HepG2 (cell line): ENCODE measurements at regions not wholly inside any gene's neighbourhood (a gene's known extent, or its start where the extent isn't known, plus 50 kb on each side); places are given as distances from the start of the nearest gene placed in this dataset.
A peak's percentile ranks its signal among the peaks of the same experiment; 100 is the strongest.

Experiments used
- ATAC-seq: fragments of 200-7000 bp; cut with Tn5 transposase; 3 replicates; pipeline ENCODE4 v1.9.1; 2020; ENCODE audit warnings: mild to moderate bottlenecking, moderate library complexity
- BruUV-seq: library from RNA; stranded (reverse); fragments of 400-500 nt; replicated peaks from 2 replicates; lab custom pipeline; 2021; lab: Mats Ljungman, UMichigan
- CTCF ChIA-PET: fragments of 300-600 bp; formaldehyde crosslinking; extraction: SDS; loops from one replicate; lab custom pipeline; 2021; ENCODE audit warnings: low total read pairs, inconsistent platforms, low intra/inter-chr PET ratio; lab: Yijun Ruan, JAX
- POLR2A ChIA-PET: fragments of 350-600 bp; sonication (Branson Sonifier 250); formaldehyde crosslinking; loops from one replicate; lab custom pipeline; 2020; ENCODE audit warnings: antibody characterized with exemption, inconsistent platforms; lab: Yijun Ruan, JAX
- DNase-seq: peaks from one replicate; pipeline ENCODE4 v3.0.0-alpha.2; 2015; ENCODE audit warnings: low spot score
- FAIRE-seq: peaks from 3 replicates; lab custom pipeline; 2011; peaks lifted over from hg19 to GRCh38; lab: Jason Lieb, UNC
- H2AFZ ChIP-seq: one replicate; pipeline ENCODE4 v1.6.1; 2011; ENCODE audit warnings: low read length, inconsistent platforms
- H3K27ac ChIP-seq: fragments of 300-600 bp; 3 replicates; pipeline ENCODE4 v1.8.0; 2011; ENCODE audit warnings: mixed run types, mild to moderate bottlenecking, mixed read lengths, low read length, inconsistent platforms; ENCODE audit not compliant: insufficient read depth; ENCODE audit errors: extremely low read length
- H3K27me3 ChIP-seq, 2 experiments: fragments of 200-600 bp in 1 of 2; 2 replicates in 1 of 2; 3 replicates in 1 of 2; pipeline versions ENCODE4 v1.6.0 to v1.8.0; 2011; ENCODE audit warnings: low read length in 2 of 2, mild to moderate bottlenecking in 2 of 2, moderate library complexity in 2 of 2, inconsistent platforms in 1 of 2; ENCODE audit not compliant: insufficient read depth in 2 of 2, control insufficient read depth in 1 of 2
- H3K36me3 ChIP-seq, 2 experiments: fragments of 200-600 bp in 1 of 2; replicated peaks in 1 of 2; 2 replicates in 1 of 2; 3 replicates in 1 of 2; pipeline versions ENCODE4 v1.5.1 to v1.8.0; 2011; ENCODE audit warnings: low read length in 2 of 2, inconsistent platforms in 1 of 2; ENCODE audit not compliant: insufficient read depth in 2 of 2, control insufficient read depth in 1 of 2
- H3K4me1 ChIP-seq: 2 replicates; pipeline ENCODE4 v1.5.1; 2012; ENCODE audit warnings: low read length, inconsistent platforms; ENCODE audit not compliant: insufficient read depth
- H3K4me2 ChIP-seq: 2 replicates; pipeline ENCODE4 v1.6.0; 2011; ENCODE audit warnings: low read depth, low read length, inconsistent platforms
- H3K4me3 ChIP-seq, 3 experiments: fragments of 200-600 bp in 1 of 3; sonication (generic), shearing (Covaris generic) in 1 of 3; replicated peaks in 1 of 3; 2 replicates each; pipeline ENCODE4 v1.5.1; 2011 to 2016; ENCODE audit warnings: low read length in 3 of 3, inconsistent platforms in 2 of 3, low read depth in 2 of 3, mild to moderate bottlenecking in 2 of 3, control low read depth in 1 of 3, mixed read lengths in 1 of 3; ENCODE audit not compliant: insufficient read depth in 1 of 3
- H3K79me2 ChIP-seq: one replicate; pipeline ENCODE4 v1.6.1; 2011; ENCODE audit warnings: low read length, inconsistent platforms; ENCODE audit not compliant: insufficient read depth
- H3K9ac ChIP-seq: 2 replicates; pipeline ENCODE4 v1.6.0; 2011; ENCODE audit warnings: mild to moderate bottlenecking, low read depth, low read length, inconsistent platforms; ENCODE audit not compliant: insufficient read depth
- H3K9me3 ChIP-seq: 2 replicates; pipeline ENCODE4 v1.5.1; 2012; ENCODE audit warnings: mild to moderate bottlenecking, low read length
- H4K20me1 ChIP-seq: 2 replicates; pipeline ENCODE4 v1.6.0; 2011; ENCODE audit warnings: inconsistent platforms, mild to moderate bottlenecking, low read length, moderate library complexity; ENCODE audit not compliant: insufficient read depth
- ATF1 ChIP-seq: IDR thresholded peaks from 2 replicates; pipeline ENCODE4 v1.6.1; 2016; ENCODE audit warnings: mild to moderate bottlenecking, control low read depth
- GPN1 ChIP-seq: sonication (generic); formaldehyde crosslinking; IDR thresholded peaks from 2 replicates; pipeline ENCODE4 v1.5.1; 2020; ENCODE audit warnings: missing genetic modification reagents, borderline replicate concordance
- NFYC ChIP-seq: IDR thresholded peaks from 2 replicates; pipeline ENCODE4 v1.6.1; 2016; ENCODE audit warnings: missing genetic modification reagents, missing compliant biosample characterization
- SIN3A ChIP-seq: IDR thresholded peaks from 2 replicates; pipeline ENCODE4 v1.6.1; 2011; ENCODE audit warnings: low read depth, mild to moderate bottlenecking, control low read depth, low read length, borderline replicate concordance
- ZNF235 ChIP-seq: sonication (generic); formaldehyde crosslinking; IDR thresholded peaks from 2 replicates; pipeline ENCODE4 v1.8.1; 2023; ENCODE audit warnings: mild to moderate bottlenecking, missing genetic modification reagents, borderline replicate concordance
- ZNF563 ChIP-seq: sonication (generic); formaldehyde crosslinking; IDR thresholded peaks from 2 replicates; pipeline ENCODE4 v1.8.0; 2022; ENCODE audit warnings: mild to moderate bottlenecking, moderate library complexity, missing genetic modification reagents
- WGBS: methylation state at CpG from one replicate; pipeline ENCODE4 v1.1.6; 2017; ENCODE audit warnings: low lambda C conversion rate; 5-methylcytosine and 5-hydroxymethylcytosine counted together
- in situ Hi-C: cut with HindIII; loops from 2 replicates; pipeline ENCODE4 v1.10.0; 2017; ENCODE audit warnings: low pct_unique_long_range_greater_than_20kb; ENCODE audit not compliant: extremely low pct_ligation_motif_present
- intact Hi-C: fragments of 100-400 bp; cut with micrococcal nuclease; formaldehyde crosslinking; loops from one replicate; pipeline ENCODE4 v1.10.0; 2022; ENCODE audit not compliant: unreplicated experiment
- TF ChIP-seq, protein P1 (sequence below): sonication (generic); formaldehyde crosslinking; IDR thresholded peaks from 2 replicates; pipeline ENCODE4 v1.5.1; 2020; ENCODE audit warnings: mild to moderate bottlenecking, missing genetic modification reagents, moderate library complexity
- TF ChIP-seq, protein P2 (sequence below): fragments of 450-650 bp; IDR thresholded peaks from 2 replicates; pipeline ENCODE4 v1.6.1; 2016

GRCh38 chr11:95516786-95517185 lies 272.8 kb downstream of the FAM76B start:
- BruUV-seq, result no TSS peak
- Histone ChIP-seq H3K4me2 (no peak overlapping the region), H3K79me2 (no peaks in the 10 kb centered on the region), H3K27ac (no peak overlapping the region), H3K9ac (no peak overlapping the region), H3K9me3 (no peaks in the 10 kb centered on the region), H3K27me3 (no peaks in the 10 kb centered on the region), H4K20me1 (no peaks in the 10 kb centered on the region), H3K36me3 (no peaks in the 10 kb centered on the region), H3K4me1 (0 out of 2 replicates have a peak, but pooled peaks cover 13% of the 10 kb centered on the region), H3K4me3 (no peak overlapping the region), H2AFZ (no peak overlapping the region)
- no peak for FAIRE-seq
- TF ChIP-seq, protein P1, sequence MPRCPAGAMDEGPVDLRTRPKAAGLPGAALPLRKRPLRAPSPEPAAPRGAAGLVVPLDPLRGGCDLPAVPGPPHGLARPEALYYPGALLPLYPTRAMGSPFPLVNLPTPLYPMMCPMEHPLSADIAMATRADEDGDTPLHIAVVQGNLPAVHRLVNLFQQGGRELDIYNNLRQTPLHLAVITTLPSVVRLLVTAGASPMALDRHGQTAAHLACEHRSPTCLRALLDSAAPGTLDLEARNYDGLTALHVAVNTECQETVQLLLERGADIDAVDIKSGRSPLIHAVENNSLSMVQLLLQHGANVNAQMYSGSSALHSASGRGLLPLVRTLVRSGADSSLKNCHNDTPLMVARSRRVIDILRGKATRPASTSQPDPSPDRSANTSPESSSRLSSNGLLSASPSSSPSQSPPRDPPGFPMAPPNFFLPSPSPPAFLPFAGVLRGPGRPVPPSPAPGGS (CRISPR knock-in tag), result no peak
- TF ChIP-seq GPN1 (no peak), SIN3A (no peak), ZNF563 (CRISPR knock-in tag) (no peak)
- ATAC-seq, result no peak
- in situ Hi-C loops (no loop called here), intact Hi-C loops (no loop called here)
- DNase-seq, result no peak
- ChIA-PET POLR2A (no interaction called here), CTCF (no interaction called here)
- WGBS, result 0% methylated on average over 2 of the region's 2 CpGs

- ATAC-seq (no peak), FAIRE-seq (no peak), DNase-seq (no peak)
- Histone ChIP-seq H3K9me3 (no peaks in the 10 kb centered on the region), H4K20me1 (no peaks in the 10 kb centered on the region), H3K27ac (no peak overlapping the region), H3K27me3 (no peaks in the 10 kb centered on the region), H3K9ac (no peak overlapping the region), H3K79me2 (no peaks in the 10 kb centered on the region), H2AFZ (no peak overlapping the region), H3K4me3 (no peak overlapping the region), H3K4me2 (no peak overlapping the region), H3K36me3 (no peaks in the 10 kb centered on the region), H3K4me1 (0 out of 2 replicates have a peak, but pooled peaks cover 13% of the 10 kb centered on the region)
- 0% methylated on average over 2 of the region's 2 CpGs for WGBS
- ChIA-PET CTCF (no interaction called here), POLR2A (no interaction called here)
- TF ChIP-seq NFYC (CRISPR knock-in tag), result no peak
- no peak for TF ChIP-seq ZNF235 (CRISPR knock-in tag)
- TF ChIP-seq, protein P2, sequence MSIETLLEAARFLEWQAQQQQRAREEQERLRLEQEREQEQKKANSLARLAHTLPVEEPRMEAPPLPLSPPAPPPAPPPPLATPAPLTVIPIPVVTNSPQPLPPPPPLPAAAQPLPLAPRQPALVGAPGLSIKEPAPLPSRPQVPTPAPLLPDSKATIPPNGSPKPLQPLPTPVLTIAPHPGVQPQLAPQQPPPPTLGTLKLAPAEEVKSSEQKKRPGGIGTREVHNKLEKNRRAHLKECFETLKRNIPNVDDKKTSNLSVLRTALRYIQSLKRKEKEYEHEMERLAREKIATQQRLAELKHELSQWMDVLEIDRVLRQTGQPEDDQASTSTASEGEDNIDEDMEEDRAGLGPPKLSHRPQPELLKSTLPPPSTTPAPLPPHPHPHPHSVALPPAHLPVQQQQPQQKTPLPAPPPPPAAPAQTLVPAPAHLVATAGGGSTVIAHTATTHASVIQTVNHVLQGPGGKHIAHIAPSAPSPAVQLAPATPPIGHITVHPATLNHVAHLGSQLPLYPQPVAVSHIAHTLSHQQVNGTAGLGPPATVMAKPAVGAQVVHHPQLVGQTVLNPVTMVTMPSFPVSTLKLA, result peak; percentile 81
- TF ChIP-seq ATF1 (CRISPR knock-in tag), result no peak
- no TSS peak for BruUV-seq
- in situ Hi-C loops, result no loop called here
- intact Hi-C loops, result no loop called here
Measured at GRCh38 chr11:95516175-95516574, 273.4 kb downstream of the FAM76B start.
